ENCODE measurements at regions not wholly inside any gene's neighbourhood (a gene's known extent, or its start where the extent isn't known, plus 50 kb on each side); places are given as distances from the start of the nearest gene placed in this dataset.

GRCh38 chr3:64871834-64872249, 184.0 kb upstream of the ADAMTS9 start:
- no peak for DNase-seq

GRCh38 chr3:64870876-64871646, 183.3 kb upstream of the ADAMTS9 start:
- no peak for DNase-seq

- no peak for DNase-seq
These were observed 179.4 kb upstream of the ADAMTS9 start for GRCh38 chr3:64867224-64867623.

GRCh38 chr3:64865839-64866570, 178.2 kb upstream of the ADAMTS9 start:
- no peak for DNase-seq

- no peak for DNase-seq
These were observed 175.7 kb upstream of the ADAMTS9 start for GRCh38 chr3:64863226-64864212.

GRCh38 chr3:64861684-64862083, 173.9 kb upstream of the ADAMTS9 start:
- DNase-seq, result no peak

GRCh38 chr3:64860536-64860870, 172.7 kb upstream of the ADAMTS9 start:
- DNase-seq, result no peak

- no peak for DNase-seq
These were observed 172.1 kb upstream of the ADAMTS9 start for GRCh38 chr3:64859625-64860535.

- DNase-seq, result no peak
These were observed 169.2 kb upstream of the ADAMTS9 start for GRCh38 chr3:64856977-64857516.

GRCh38 chr3:64856106-64856505, 168.3 kb upstream of the ADAMTS9 start:
- no peak for DNase-seq

- no peak for DNase-seq
These were observed 165.7 kb upstream of the ADAMTS9 start for GRCh38 chr3:64853456-64853855.

GRCh38 chr3:64852738-64853137, 164.9 kb upstream of the ADAMTS9 start:
- no peak for DNase-seq

- no peak for DNase-seq
These were observed 161.0 kb upstream of the ADAMTS9 start for GRCh38 chr3:64848822-64849221.

- DNase-seq, result no peak
These were observed 160.5 kb upstream of the ADAMTS9 start for GRCh38 chr3:64848127-64848800.

- DNase-seq, result no peak
These were observed 156.8 kb upstream of the ADAMTS9 start for GRCh38 chr3:64844558-64844957.

GRCh38 chr3:64837986-64838735, 150.4 kb upstream of the ADAMTS9 start:
- DNase-seq, result no peak

GRCh38 chr3:64837126-64837738, 149.4 kb upstream of the ADAMTS9 start:
- DNase-seq, result no peak

- no peak for DNase-seq
These were observed 148.3 kb upstream of the ADAMTS9 start for GRCh38 chr3:64836097-64836496.

GRCh38 chr3:64832098-64832497, 144.3 kb upstream of the ADAMTS9 start:
- DNase-seq, result no peak

- no peak for DNase-seq
These were observed 142.9 kb upstream of the ADAMTS9 start for GRCh38 chr3:64830681-64831080.

Data from SW 1271 (cell line).